ENCODE measurements at regions not wholly inside any gene's neighbourhood (a gene's known extent, or its start where the extent isn't known, plus 50 kb on each side); places are given as distances from the start of the nearest gene placed in this dataset.
"Not testable (repeated sequence)": the region's sequence is repeated elsewhere in the genome, so short reads cannot be mapped to it uniquely, and the experiment has no call there.

DNA sequence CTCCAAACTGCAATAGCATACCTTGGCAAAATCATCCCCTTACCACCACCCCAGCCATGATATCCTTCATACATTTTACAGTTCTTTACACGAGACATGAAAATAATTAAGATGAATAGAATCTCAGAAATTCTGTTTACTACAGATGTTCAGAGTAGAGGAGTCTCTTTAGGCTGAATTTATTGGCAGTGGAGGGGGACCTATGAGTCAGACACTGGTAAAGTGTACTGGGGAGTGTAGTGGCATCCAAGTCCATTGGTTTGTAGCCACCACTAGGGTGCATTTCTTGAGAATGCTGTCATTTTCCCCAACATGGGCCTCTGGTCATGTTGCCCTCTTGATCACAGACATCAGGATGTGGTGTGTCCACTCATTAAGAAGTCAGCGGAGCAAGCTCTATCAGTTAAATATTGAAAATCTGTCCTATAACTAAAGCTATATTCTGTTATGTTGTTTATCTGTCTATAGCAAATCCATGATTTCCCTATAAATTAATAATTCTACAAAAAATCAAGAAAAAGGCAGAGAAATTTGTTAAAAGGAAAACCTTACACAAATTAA lies 672.2 kb downstream of the PRIM2 start:
- DNase-seq = not testable (repeated sequence)

DNA sequence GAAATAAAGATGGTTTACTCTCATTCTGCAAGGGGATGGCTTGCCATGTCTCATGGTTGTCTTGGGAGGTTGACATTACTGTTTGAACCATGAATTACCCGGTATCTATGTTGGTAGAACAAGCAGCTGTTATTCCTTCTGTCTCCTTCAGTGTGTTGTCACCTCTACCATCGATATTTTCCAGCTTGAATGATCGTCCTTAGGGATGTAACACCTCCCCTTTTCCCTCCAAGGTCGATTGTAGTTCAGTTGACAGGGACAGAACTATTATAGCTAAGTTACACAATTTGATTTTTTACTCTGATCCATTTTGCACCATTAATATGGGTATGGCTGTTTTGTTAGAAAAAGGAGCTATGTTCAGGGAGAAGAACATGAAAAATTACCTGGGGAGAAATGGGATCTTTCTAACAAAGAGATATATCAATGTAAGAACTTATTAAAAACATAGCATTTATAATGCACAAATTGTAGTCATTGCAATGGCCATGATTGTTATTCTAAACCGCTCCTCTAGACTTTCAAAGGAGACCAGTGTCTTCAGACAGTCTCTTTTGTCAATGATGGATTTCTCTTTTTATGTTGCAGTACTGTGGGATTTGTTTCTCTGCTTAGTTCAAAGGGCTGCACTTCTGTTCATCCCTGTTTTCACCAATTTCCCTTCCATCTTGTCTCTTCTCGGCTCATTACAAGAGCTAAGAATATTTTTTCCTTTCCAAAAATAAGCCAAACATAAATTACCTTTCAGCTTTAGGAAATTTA lies 681.6 kb downstream of the PRIM2 start:
- DNase-seq = not testable (repeated sequence)

DNA sequence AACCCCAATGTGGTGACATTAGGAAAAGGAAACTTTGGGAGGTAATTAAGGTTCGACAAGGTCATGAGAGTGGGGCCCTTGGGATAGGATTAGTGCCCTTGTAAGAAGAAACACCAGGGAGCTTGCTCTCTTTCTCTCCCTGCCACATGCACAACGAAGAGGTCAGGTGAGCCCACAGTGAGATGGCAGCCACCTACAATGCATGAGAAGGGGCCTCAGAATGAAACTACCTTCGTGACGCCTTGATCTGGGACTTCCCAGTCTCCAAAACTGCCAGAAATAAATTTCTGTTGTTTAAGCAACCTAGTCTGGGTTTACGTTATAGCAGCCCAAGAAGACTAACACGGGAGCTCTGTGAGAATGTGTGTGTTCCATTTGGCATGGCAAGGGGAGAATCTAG lies 682.8 kb downstream of the PRIM2 start:
- not testable (repeated sequence) for DNase-seq

DNA sequence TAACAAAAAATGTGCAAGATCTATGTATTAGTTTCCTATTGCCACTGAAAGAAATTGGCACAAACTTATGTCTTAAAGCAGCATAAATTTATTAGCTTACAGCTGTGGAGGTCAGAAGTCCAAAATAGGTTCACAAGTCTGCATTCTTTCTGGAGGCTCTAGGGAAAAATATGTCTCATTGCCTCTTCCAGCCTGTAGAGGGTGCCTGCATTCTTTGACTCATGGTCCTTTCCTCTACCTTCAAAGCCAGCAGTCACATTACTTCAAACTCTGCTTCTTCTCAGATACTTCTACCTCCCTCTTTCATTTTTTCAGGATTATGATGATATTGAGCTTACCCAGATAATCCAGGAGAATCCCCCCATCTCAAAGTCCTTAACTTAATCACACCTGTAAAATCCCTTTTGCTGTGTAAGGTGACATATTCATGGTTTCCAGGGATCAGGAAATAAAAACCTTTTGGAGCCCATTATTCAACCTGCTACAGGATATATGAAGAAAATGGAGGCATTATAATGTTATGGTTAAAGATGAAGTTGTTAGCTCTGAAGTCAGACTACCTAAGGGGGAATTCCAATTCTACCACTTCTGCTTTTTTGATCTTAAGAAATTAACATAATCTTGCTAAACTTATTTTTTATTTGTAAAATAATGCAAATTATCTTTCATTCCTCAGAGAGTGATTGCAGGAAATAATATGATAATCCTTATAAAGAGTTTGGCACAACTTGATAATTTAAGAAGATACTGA lies 686.2 kb downstream of the PRIM2 start:
- DNase-seq = not testable (repeated sequence)

DNA sequence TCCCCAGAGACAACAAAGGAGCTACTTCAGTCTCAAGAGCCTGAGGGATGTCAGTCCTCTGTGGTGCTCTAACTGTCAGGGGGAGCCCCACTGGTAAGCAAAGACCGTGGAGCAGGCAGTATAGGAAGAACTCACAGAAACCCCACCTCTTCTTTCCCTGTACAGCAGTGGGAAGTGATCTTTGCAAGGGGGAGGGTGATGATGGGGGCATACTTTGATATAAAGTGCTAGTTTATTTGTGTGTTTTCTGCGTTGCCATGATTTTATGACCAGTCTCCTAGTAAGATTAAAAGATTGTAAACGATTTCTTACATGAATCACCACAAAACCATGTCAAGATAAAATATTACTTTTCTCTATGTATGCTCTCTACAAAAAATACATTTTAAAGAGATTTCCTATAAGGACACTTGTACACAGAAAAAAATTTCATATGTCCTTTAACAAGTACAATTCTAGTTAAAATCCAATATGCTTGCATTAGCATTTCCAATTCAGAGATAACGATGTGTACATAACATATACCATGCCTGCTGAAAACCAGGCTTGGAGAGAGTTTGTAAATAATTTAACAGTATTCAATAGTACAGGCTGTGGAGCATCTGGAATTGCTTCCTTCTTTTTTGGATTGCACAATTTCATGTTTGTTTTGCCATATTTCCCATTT lies 690.0 kb downstream of the PRIM2 start:
- not testable (repeated sequence) for DNase-seq

DNA sequence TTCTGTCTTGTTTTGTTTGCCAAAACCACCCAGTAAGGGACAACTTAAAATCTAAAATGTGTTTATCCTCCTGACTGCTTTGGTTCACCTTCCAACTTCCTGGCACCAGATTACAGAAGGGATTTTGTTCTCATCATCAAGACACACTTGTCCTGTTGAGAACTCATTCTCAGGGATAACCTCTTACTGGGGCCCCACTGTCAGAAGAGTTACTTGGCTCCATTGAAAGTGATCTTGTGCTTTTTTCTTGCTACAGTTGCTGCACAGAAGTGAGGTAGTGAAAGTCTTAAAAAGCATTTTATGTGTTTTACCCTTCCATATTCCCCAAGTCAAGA lies 690.5 kb downstream of the PRIM2 start:
- DNase-seq = not testable (repeated sequence)

DNA sequence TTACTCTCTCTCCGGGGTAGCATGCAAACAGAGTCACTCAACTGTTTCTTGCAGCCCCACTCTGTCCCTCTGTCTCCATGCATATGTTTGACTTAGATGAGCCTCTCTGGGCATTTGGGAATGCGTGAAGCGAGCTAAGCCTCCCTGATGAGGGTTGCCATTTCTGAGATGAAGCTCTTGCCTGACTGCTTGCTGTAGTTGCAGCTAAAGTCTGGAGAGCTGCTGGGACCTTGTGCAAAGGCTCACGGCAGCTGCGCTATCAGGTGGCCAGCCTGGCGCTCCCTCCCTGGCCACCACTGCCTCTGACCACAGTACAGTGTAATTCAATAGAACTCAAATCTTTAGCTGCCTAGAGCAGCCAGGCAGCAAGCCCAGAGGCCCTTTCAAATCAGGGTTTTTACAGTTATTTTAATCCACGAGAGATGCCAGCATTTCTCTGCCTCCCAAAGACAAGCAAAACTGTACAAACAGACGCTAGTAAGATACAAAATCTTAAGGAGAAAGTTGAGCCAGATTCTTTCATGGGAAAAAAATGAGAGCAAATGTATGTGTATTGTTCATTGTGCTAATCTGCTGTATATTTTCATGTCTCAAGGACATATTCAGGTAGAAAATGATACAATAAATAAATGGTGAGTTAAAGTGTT lies 694.6 kb downstream of the PRIM2 start:
- not testable (repeated sequence) for DNase-seq

DNA sequence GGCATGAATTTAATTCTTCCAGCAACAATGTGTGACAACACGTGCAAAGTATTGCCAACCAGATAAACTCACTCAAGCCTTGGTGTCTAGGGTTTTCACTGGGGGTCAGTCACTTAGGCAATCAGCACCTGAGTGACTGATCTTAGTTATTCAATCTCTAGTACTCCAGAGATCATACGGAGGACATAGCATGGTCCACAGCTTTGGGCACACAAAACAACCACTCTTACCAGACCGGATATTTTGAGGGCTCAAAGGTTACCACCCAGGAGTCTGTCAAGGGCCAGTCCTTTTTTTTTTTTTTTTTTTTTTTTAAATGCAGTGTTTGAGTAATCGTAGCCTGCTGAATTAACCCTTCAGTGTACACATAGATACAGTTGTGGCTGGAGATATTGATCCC lies 699.2 kb downstream of the PRIM2 start:
- not testable (repeated sequence) for DNase-seq

DNA sequence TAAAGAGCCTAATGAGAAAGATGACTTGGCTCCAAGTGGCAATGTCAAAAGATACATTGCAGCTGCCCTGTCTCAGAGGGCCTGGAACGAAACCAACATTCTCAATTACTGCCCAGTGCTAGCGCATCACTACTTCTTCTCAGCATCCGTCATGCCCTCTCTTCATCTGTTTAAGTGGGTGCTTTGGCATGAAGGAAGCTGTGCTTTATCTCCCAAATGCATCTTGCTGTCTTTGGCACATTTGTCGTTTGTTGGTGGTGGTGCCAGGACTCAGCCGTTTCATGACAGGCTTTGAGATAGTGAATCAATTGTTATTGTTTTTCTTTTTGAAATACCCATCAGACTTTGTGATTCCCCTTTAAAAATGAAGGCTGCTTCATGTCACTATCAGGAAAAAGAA lies 710.8 kb downstream of the PRIM2 start:
- not testable (repeated sequence) for DNase-seq

DNA sequence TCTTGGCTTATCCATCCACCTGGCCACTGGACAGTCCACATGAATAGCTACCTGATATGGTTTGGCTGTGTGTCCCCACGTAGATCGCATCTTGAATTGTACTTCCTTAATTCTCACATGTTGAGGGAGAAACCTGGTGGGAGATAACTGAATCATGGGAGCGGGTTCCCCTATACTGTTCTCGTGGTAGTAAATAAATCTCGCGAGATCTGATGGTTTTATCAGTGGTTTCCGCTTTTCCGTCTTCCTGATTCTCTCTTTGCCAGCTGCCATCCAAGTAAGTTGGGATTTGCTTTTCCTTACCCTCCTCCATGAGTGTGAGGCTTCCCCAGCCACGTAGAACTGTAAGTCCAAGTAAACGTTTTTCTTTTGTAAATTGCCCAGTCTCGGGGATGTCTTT lies 720.8 kb downstream of the PRIM2 start:
- DNase-seq = not testable (repeated sequence)

DNA sequence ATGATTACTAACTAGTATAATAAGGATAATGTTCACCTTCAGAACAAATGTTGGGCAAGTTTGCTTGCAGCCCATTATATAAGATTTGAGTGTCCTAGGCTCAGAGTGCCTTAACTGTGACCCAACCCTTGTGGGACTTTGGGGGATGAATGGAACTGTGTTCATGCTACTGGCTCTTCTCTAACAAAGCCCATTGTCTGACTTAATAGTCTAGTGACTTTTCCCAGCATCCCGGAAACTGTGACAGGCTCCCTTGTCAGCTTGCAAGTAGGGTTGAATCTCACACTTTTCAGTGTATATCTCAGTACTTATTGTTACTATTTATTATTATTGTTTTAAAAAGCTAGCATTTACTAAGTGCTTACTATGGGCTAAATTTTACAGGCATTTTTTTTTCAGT lies 729.2 kb downstream of the PRIM2 start:
- not testable (repeated sequence) for DNase-seq

DNA sequence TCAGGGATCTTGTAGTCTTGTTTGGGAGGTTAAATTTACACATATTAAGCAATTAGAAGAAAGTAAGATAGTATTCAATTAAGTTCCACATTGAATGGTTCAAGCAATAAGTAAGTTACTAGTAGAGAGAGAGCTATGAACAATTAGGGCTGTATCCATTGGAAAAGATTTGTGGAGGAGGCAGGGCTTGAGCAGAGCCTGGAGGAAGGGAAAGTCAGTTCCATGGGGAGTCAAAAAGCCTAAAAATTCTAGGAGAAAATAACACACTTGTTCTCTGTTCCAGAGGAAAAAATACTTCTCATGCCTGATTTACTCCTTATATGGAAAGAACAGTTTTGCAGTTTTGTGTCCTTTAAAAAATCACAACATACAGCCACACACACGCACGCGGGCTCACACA lies 730.0 kb downstream of the PRIM2 start:
- DNase-seq = not testable (repeated sequence)

DNA sequence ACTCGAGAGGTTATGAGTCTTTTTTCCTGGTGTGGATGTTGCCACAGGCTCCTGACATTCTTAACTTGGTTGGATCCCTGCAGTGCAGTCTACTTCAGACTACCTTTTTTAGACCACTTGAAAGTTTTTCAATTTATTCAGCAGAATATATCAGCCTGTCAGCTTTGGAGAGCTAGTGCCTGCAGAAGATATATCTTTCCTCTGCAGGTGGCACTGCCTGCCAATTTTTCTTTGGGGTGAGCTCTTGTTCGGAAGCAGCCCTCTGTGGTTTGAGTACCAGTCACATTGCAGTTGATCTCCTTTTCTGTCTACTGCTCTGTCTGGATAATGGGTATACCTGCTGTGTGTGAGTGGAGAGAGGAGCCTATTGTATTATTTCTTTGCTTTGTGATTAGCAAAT lies 730.4 kb downstream of the PRIM2 start:
- DNase-seq = not testable (repeated sequence)

DNA sequence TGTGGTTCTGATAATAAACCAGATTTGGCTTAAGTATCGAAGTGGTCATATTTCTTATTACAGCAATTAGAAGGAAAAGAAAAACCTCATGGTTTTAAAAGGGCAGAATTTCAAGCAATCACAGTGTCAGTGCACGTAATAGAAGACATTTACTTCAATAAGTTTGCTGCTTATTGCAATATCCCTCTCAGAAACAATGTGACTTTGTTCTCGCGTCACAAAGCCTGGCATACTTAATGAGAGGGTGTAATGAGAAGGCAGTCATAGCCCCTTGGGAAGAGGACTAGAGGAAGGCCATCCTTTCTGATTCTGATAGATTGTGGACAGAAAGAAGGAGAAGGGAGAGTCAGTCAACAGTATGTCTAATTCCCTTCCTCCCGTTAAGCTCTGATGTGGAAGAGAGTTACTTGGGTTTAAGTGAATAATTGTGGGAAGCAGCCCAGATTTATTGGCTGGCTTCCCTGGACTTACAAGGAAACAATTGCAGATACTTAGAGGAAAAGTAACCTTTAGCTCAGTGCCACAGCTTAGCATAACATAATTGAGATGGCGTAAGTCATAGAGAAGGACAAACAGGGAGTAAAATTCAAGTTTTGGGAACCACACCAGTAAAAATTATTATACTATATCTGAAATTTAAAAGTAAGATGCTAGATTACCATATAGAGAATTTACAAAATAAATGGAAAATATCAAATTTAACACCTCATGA lies 738.2 kb downstream of the PRIM2 start:
- not testable (repeated sequence) for DNase-seq

DNA sequence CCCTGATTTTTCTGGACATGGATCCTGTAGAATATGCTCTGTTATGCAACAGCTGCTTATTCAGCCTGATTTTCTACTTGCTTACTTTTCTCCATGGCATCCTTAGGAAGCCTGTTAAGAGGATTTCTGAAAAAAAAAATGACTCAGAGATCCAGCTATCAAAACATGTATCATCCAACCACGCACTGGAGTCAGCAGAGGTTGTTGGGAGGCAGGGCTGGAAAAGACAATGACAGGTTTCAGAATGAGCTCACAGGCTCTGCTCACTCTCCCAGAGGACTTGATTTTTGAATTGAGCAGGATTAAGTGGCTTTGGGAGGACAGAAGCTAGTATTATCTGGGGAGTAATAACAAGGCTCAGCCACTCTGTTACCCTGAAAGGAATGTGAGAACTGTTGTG lies 742.3 kb downstream of the PRIM2 start:
- DNase-seq = not testable (repeated sequence)

DNA sequence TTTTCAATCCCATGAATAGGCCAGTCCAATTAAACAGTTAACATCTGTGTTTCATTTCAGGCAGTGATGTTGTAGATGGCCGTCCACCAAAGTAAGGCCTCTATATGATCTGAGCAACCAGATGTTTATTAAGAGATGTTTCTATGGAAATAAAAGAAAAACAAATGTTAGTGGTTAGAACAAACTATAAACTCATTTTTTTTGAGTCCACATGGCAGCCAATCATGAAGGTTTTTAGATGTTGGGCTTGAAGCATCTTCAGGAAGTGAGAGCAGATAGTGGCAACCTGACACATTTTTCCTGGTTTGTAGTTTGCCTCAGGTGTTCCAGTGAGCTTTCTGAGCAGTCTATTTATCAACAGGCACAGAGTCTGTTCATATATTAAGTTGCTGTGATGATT lies 746.1 kb downstream of the PRIM2 start:
- DNase-seq = not testable (repeated sequence)

DNA sequence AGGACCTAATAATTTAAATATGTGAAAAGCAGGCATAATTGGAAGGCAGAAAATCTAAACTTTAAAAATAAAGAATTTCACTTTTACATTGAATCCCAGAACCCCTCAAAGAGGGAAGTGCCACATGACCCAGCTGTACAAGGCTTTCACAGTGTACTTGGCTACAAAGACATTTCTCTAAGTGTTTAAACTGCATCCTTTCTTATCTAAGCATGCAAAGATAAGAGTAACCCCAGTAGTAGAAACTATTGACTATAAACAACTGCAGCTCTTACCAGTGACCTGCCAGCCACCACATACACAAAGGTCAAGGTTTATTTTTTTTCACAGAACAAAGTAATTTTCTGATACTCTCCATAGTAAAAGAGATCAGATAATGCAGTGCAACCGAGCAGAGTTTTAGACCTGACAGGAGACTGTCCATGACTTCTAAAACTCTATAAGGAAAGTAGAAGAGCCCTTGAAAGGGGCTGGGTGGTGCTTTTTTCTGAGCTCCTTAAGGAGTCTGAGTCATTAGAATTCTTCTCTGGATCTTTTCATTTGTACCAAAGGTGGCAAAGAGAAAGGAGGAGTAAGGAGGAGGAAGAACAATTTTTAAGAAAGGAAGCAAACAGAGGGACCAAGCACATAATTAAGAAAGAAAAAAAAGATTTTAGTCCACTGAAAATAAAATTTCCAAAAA lies 750.6 kb downstream of the PRIM2 start:
- not testable (repeated sequence) for DNase-seq

DNA sequence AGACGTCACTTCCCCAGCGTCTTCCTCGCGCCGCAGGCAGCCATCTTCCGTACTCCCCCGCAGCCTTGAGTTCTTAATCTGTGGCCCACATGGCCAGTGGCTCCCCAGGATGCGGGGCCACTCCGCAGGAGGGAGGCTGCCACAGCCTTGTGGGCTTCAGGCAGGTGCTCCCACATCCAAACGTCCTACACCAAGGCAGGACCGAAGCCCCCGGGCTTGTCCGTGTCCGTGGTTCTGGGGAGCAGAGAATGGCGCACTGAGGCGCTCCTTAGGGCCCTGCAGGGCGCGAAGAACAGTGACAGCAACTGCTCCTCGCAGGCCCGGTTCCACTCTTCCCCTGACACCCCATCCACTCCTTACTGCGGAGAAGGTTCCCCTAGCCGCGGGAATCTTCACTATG lies 755.8 kb downstream of the PRIM2 start:
- DNase-seq = no peak

DNA sequence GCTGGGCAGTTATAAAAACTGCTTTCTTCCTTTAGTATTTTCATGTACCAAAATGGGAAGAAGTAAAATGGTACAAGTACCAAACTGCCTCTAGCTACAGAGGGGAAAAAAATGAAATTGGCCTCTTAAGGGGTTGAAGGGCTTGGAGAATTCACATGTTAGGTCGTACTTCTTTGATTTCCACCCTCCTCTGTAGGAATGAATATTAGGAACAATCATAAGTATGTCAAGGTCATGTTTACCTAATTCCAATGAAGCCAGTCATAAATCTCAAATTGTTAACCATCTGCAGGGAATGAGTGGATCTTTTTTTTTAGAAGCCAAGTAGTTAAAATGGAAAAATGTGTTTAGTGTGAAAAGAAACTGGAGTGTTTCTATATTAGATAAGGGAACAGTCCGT lies 772.6 kb downstream of the PRIM2 start:
- DNase-seq = not testable (repeated sequence)

DNA sequence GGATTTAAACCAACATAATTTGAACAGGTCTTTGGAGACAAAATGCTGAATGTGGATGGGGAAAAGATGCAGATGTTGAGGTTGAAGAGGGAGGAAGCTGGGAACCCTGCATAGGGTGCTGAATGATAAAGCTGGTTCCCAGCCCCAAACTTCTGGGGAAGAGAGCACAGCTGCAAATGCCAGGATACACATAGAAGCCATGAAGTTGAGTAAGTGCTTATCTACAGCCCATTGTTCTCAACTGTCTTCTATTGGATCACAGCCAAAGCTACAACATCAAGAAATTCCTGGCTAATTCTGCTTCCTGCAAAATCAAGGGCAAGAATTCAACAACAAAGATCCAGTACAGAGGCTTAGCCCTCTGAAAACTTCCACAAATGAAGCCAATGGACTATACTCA lies 779.8 kb downstream of the PRIM2 start:
- DNase-seq = not testable (repeated sequence)

DNA sequence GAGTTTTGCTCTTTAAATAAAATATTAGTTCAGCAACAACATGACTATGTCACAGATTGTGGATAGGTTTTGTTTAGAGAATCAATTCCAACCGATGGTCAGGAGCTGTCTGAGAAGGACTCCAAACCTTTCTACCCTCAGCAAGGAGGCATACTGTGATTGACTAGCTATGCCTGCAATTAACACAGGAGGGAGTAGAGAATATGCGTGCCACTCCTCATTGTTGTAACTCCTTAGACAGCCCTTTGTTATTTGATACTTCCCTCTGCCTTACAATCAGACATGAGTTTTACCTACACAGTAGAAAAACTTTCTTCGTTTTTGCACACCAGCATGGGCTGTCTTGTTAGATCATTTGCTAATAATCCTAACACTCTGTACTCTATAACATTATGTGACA lies 796.5 kb downstream of the PRIM2 start:
- DNase-seq = no peak
